H9 (cell line): ENCODE measurements at regions not wholly inside any gene's neighbourhood (a gene's known extent, or its start where the extent isn't known, plus 50 kb on each side); places are given as distances from the start of the nearest gene placed in this dataset.

Experiments used
- DNase-seq: peaks from one replicate; pipeline ENCODE4 v3.0.0-alpha.2; 2017
- H2AFZ ChIP-seq: one replicate; pipeline ENCODE4 v1.6.1; 2013; ENCODE audit warnings: mild to moderate bottlenecking, low read length, control low read depth, moderate library complexity
- H2AK5ac ChIP-seq: 2 replicates; pipeline ENCODE4 v1.6.1; 2013; ENCODE audit warnings: low read length, control low read depth, mixed read lengths; ENCODE audit not compliant: insufficient read length
- H2BK120ac ChIP-seq: one replicate; pipeline ENCODE4 v1.6.1; 2013; ENCODE audit warnings: low read depth, mild to moderate bottlenecking, low read length, control low read depth, inconsistent platforms; ENCODE audit not compliant: poor library complexity, severe bottlenecking
- H2BK12ac ChIP-seq: 2 replicates; pipeline ENCODE4 v1.6.1; 2013; ENCODE audit warnings: low read length, control low read depth, mixed read lengths, low read depth; ENCODE audit not compliant: insufficient read length
- H2BK15ac ChIP-seq: 2 replicates; pipeline ENCODE4 v1.6.1; 2013; ENCODE audit warnings: low read depth, low read length, control low read depth
- H2BK20ac ChIP-seq: one replicate; pipeline ENCODE4 v1.6.1; 2013; ENCODE audit warnings: low read depth, mild to moderate bottlenecking, low read length, control low read depth, inconsistent platforms; ENCODE audit not compliant: poor library complexity, severe bottlenecking
- H2BK5ac ChIP-seq: 2 replicates; pipeline ENCODE4 v1.6.1; 2013; ENCODE audit warnings: low read length, control low read depth, mixed read lengths; ENCODE audit not compliant: insufficient read length
- H3K14ac ChIP-seq: 2 replicates; pipeline ENCODE4 v1.6.1; 2013; ENCODE audit warnings: low read length, control low read depth; ENCODE audit not compliant: insufficient read depth
- H3K18ac ChIP-seq: 2 replicates; pipeline ENCODE4 v1.6.1; 2013; ENCODE audit warnings: low read depth, mild to moderate bottlenecking, mixed read lengths, low read length, control low read depth; ENCODE audit not compliant: insufficient read length
- H3K23ac ChIP-seq: 2 replicates; pipeline ENCODE4 v1.6.1; 2013; ENCODE audit warnings: low read length, control low read depth, mixed read lengths, low read depth; ENCODE audit not compliant: insufficient read length
- H3K23me2 ChIP-seq: 2 replicates; pipeline ENCODE4 v1.6.1; 2013; ENCODE audit warnings: low read depth, mild to moderate bottlenecking, mixed read lengths, low read length, control low read depth; ENCODE audit not compliant: insufficient read length, poor library complexity, severe bottlenecking
- H3K27ac ChIP-seq: 2 replicates; pipeline ENCODE4 v1.5.1; 2013; ENCODE audit warnings: low read length, control low read depth, mixed read lengths, low read depth; ENCODE audit not compliant: insufficient read length
- H3K27me3 ChIP-seq: 2 replicates; pipeline ENCODE4 v1.6.1; 2013; ENCODE audit warnings: low read length, control low read depth, inconsistent platforms; ENCODE audit not compliant: insufficient read depth
- H3K4ac ChIP-seq: 2 replicates; pipeline ENCODE4 v1.6.1; 2013; ENCODE audit warnings: low read depth, mild to moderate bottlenecking, control low read depth, inconsistent platforms, low read length, moderate library complexity
- H3K4me1 ChIP-seq: 2 replicates; pipeline ENCODE4 v1.6.1; 2013; ENCODE audit warnings: low read length, control low read depth, inconsistent platforms; ENCODE audit not compliant: insufficient read depth
- H3K4me2 ChIP-seq: 2 replicates; pipeline ENCODE4 v1.6.1; 2013; ENCODE audit warnings: low read length, control low read depth, mixed read lengths; ENCODE audit not compliant: insufficient read length, insufficient read depth
- H3K56ac ChIP-seq: 2 replicates; pipeline ENCODE4 v1.6.1; 2013; ENCODE audit warnings: low read depth, mild to moderate bottlenecking, mixed read lengths, low read length, control low read depth; ENCODE audit not compliant: insufficient read length
- H3K79me1 ChIP-seq: 2 replicates; pipeline ENCODE4 v1.6.1; 2013; ENCODE audit warnings: low read depth, mild to moderate bottlenecking, moderate library complexity, low read length, control low read depth, inconsistent platforms; ENCODE audit not compliant: insufficient read depth, poor library complexity, severe bottlenecking
- H3K79me2 ChIP-seq: 2 replicates; pipeline ENCODE4 v1.6.1; 2013; ENCODE audit warnings: low read length, control low read depth, inconsistent platforms; ENCODE audit not compliant: insufficient read depth
- H3K9ac ChIP-seq: 2 replicates; pipeline ENCODE4 v1.6.1; 2013; ENCODE audit warnings: low read length, control low read depth, mixed read lengths; ENCODE audit not compliant: insufficient read length; ENCODE audit errors: extremely low read depth
- H3K9me3 ChIP-seq: one replicate; pipeline ENCODE4 v1.6.1; 2013; ENCODE audit warnings: low read depth, low read length, inconsistent platforms; ENCODE audit not compliant: control insufficient read depth
- H3T11ph ChIP-seq: one replicate; pipeline ENCODE4 v1.6.1; 2013; ENCODE audit warnings: mild to moderate bottlenecking, low read length, control low read depth, inconsistent platforms
- H4K20me1 ChIP-seq: one replicate; pipeline ENCODE4 v1.6.1; 2013; ENCODE audit not compliant: control insufficient read depth, insufficient read length, insufficient read depth
- H4K5ac ChIP-seq: 2 replicates; pipeline ENCODE4 v1.6.1; 2013; ENCODE audit warnings: low read depth, mild to moderate bottlenecking, mixed read lengths, low read length, control low read depth; ENCODE audit not compliant: insufficient read length
- H4K8ac ChIP-seq: replicated peaks from 2 replicates; pipeline ENCODE4 v1.6.1; 2013; ENCODE audit warnings: low read length, control low read depth, mixed read lengths, low read depth; ENCODE audit not compliant: insufficient read length
- H4K91ac ChIP-seq: 2 replicates; pipeline ENCODE4 v1.6.1; 2013; ENCODE audit warnings: low read depth, mild to moderate bottlenecking, moderate library complexity, mixed read lengths, low read length, control low read depth; ENCODE audit not compliant: insufficient read length
- H3K27ac Mint-ChIP-seq, 3 experiments: 2 replicates in 2 of 3; 3 replicates in 1 of 3; pipeline ENCODE4 v1.8.0; 2020 to 2021; ENCODE audit warnings: mixed read lengths in 3 of 3, mild to moderate bottlenecking in 1 of 3, moderate library complexity in 1 of 3
- H3K27me3 Mint-ChIP-seq: 2 replicates; pipeline ENCODE4 v1.8.0; 2021; ENCODE audit warnings: low read depth, mild to moderate bottlenecking, moderate library complexity, mixed read lengths
- H3K36me3 Mint-ChIP-seq, 3 experiments: 2 replicates in 2 of 3; 3 replicates in 1 of 3; pipeline ENCODE4 v1.8.0; 2020 to 2021; ENCODE audit warnings: low read depth in 3 of 3, mixed read lengths in 3 of 3; ENCODE audit not compliant: insufficient read depth in 1 of 3
- H3K4me1 Mint-ChIP-seq, 2 experiments: 2 replicates each; pipeline ENCODE4 v1.8.0; 2020; ENCODE audit warnings: mixed read lengths in 2 of 2
- H3K4me3 Mint-ChIP-seq, 2 experiments: 2 replicates in 1 of 2; 3 replicates in 1 of 2; pipeline ENCODE4 v1.8.0; 2020 to 2021; ENCODE audit warnings: mild to moderate bottlenecking in 2 of 2, mixed read lengths in 2 of 2, moderate library complexity in 1 of 2
- H3K9me3 Mint-ChIP-seq, 2 experiments: 2 replicates in 1 of 2; 3 replicates in 1 of 2; pipeline ENCODE4 v1.8.0; 2020; ENCODE audit warnings: mild to moderate bottlenecking in 2 of 2, mixed read lengths in 2 of 2, moderate library complexity in 1 of 2
- CTCF ChIP-seq: fragments of 200-600 bp; sonication (generic); conservative IDR thresholded peaks from 3 replicates; pipeline ENCODE4 v1.8.0; 2021; ENCODE audit warnings: antibody characterized with exemption, mild to moderate bottlenecking
- WGBS: extraction: QIAGEN DNeasy Blood & Tissue Kit; methylation state at CpG from one replicate; pipeline ENCODE4 v1.1.7; 2013; ENCODE audit warnings: missing lambda C conversion rate, low lambda C conversion rate, mixed read lengths; ENCODE audit not compliant: insufficient read length; ENCODE audit errors: extremely low coverage; 5-methylcytosine and 5-hydroxymethylcytosine counted together

DNA sequence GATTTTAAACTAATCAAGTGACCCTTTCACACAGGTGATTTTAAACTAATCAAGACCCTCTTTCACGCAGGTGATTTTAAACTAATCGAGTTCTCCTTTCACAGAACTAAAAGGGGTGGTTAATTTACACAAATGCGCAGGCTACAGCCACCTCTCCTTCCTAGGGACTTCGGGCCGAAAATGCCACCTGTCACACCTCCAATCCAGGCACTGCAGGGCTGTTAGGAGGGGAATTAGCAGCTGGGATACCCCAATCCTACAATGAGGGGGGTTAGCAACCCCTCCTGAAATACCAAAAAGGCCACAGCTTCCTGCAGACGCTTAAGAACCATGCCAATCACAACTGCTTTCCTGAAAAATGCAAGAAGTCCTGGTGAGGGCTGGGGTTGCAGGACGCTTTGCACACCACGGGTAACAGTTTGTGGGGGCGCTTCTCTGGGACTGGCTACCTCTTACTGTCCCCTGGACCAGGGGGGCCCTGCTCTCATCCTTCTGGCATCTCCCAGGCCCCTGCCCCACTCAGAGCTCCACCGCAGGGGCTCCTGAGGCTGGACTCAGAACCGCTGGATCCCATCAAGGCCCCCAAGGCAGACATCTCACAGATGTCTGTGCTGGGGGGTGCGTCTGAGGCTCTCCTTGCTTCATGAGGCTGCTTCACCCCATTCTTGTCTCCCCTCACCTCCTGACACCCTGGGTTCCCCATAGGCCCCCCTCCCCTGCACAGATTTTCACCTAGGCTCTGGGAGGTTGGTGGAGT, 145.9 kb downstream of the OR4M2 start:
- Mint-ChIP-seq H3K36me3 (peaks cover 29 to 63% (median 61%) of the 10 kb centered on the region in 3 experiments), H3K4me1 (no peaks in the 10 kb centered on the region), H3K27ac (no peak overlapping the region), H3K27me3 (peaks cover 17% of the 10 kb centered on the region), H3K4me3 (no peak overlapping the region), H3K9me3 (peaks cover 99 to 100% of the 10 kb centered on the region in 2 experiments)
- no peak overlapping the region for H2BK5ac ChIP-seq
- H3T11ph ChIP-seq = no peak overlapping the region
- no peaks in the 10 kb centered on the region for H3K27me3 ChIP-seq
- no peak overlapping the region for H3K18ac ChIP-seq
- no peaks in the 10 kb centered on the region for H3K79me2 ChIP-seq
- H4K20me1 ChIP-seq = no peaks in the 10 kb centered on the region
- H3K23me2 ChIP-seq = no peaks in the 10 kb centered on the region
- no peak overlapping the region for H3K23ac ChIP-seq
- H3K14ac ChIP-seq = no peak overlapping the region
- no peak overlapping the region for H4K5ac ChIP-seq
- no peaks in the 10 kb centered on the region for H3K79me1 ChIP-seq
- H4K91ac ChIP-seq = no peak overlapping the region
- no peak for DNase-seq
- H3K4me2 ChIP-seq = no peak overlapping the region
- H2BK20ac ChIP-seq = no peak overlapping the region
- H3K9me3 ChIP-seq = peaks cover 96% of the 10 kb centered on the region
- no peak overlapping the region for H3K4ac ChIP-seq
- H2BK12ac ChIP-seq = no peak overlapping the region
- no peak overlapping the region for H3K9ac ChIP-seq
- H3K4me1 ChIP-seq = no peaks in the 10 kb centered on the region
- no CpG with 5 or more reads among the region's 12 CpGs for WGBS
- H3K56ac ChIP-seq = no peak overlapping the region
- no peak for TF ChIP-seq CTCF
- no peak overlapping the region for H3K27ac ChIP-seq
- no peak overlapping the region for H2BK120ac ChIP-seq
- H2AK5ac ChIP-seq = no peak overlapping the region
- no peak overlapping the region for H4K8ac ChIP-seq
- no peak overlapping the region for H2AFZ ChIP-seq
- H2BK15ac ChIP-seq = no peak overlapping the region
